KBM-7 (cell line): ENCODE measurements at regions not wholly inside any gene's neighbourhood (a gene's known extent, or its start where the extent isn't known, plus 50 kb on each side); places are given as distances from the start of the nearest gene placed in this dataset.

Experiments used
- DNase-seq: peaks from one replicate; pipeline ENCODE4 v3.0.0-alpha.2; 2015
- in situ Hi-C: fragments of 300-500 bp; cut with MboI; formaldehyde crosslinking; loops from 2 replicates; pipeline ENCODE4 v1.14.3; 2020; ENCODE audit warnings: low sequenced_read_pairs, low pct_unique_long_range_greater_than_20kb, mixed read lengths

GRCh38 chr1:244347942-244348341 lies 103.8 kb downstream of the ADSS2 start:
- DNase-seq, result no peak
- in situ Hi-C loops, result no loop called here

- in situ Hi-C loops, result no loop called here
- no peak for DNase-seq
Measured at GRCh38 chr1:244349103-244349531, 102.6 kb downstream of the ADSS2 start.

- in situ Hi-C loops, result no loop called here
- DNase-seq, result peak; percentile 38
Measured at GRCh38 chr1:244349581-244350001, 102.1 kb downstream of the ADSS2 start.

GRCh38 chr1:244350027-244350426 lies 101.7 kb downstream of the ADSS2 start:
- peak; percentile 56 for DNase-seq
- in situ Hi-C loops, result no loop called here

- in situ Hi-C loops, result no loop called here
Measured at GRCh38 chr1:244352156-244352830, 99.4 kb downstream of the ADSS2 start.

GRCh38 chr1:244353551-244354091 lies 98.1 kb downstream of the ADSS2 start:
- DNase-seq, result peak; percentile 66
- in situ Hi-C loops, result no loop called here

More at GRCh38 chr1:244352156-244352830, 99.4 kb downstream of the ADSS2 start:
- no peak for DNase-seq

GRCh38 chr1:244354810-244355278 lies 96.9 kb downstream of the ADSS2 start:
- in situ Hi-C loops, result no loop called here
- no peak for DNase-seq

- in situ Hi-C loops, result no loop called here
- no peak for DNase-seq
Measured at GRCh38 chr1:244356376-244356775, 95.3 kb downstream of the ADSS2 start.
